ENCODE measurements at regions not wholly inside any gene's neighbourhood (a gene's known extent, or its start where the extent isn't known, plus 50 kb on each side); places are given as distances from the start of the nearest gene placed in this dataset.

DNA sequence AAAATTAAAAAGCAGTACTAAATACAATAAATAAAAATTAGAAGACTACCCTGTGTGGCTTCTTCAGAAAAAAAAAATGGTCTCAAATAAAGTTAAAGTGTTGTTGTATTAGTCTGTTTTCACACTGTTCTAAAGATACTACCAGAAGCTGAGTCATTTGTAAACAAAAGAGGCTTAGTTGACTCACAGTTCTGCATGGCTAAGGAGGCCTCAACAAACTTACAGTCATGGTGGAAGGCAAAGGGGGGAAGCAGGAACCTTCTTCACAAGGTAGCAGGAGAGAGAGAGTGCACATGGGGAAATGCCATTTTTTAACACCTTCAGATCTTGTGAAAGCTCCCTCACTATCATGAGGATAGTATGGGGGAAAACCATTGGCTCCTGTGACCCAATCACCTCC, 612.8 kb downstream of the RNF144A start:
- TF ChIP-seq, protein P1, sequence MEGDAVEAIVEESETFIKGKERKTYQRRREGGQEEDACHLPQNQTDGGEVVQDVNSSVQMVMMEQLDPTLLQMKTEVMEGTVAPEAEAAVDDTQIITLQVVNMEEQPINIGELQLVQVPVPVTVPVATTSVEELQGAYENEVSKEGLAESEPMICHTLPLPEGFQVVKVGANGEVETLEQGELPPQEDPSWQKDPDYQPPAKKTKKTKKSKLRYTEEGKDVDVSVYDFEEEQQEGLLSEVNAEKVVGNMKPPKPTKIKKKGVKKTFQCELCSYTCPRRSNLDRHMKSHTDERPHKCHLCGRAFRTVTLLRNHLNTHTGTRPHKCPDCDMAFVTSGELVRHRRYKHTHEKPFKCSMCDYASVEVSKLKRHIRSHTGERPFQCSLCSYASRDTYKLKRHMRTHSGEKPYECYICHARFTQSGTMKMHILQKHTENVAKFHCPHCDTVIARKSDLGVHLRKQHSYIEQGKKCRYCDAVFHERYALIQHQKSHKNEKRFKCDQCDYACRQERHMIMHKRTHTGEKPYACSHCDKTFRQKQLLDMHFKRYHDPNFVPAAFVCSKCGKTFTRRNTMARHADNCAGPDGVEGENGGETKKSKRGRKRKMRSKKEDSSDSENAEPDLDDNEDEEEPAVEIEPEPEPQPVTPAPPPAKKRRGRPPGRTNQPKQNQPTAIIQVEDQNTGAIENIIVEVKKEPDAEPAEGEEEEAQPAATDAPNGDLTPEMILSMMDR (conservative IDR thresholded peaks at IDR 0.05; ENCODE audit: low read depth, low read length) = no peak
- H3K9ac ChIP-seq = no peak overlapping the region
- no peaks in the 10 kb centered on the region for H3K27me3 ChIP-seq (ENCODE audit: insufficient read depth, low read depth)
- no peak overlapping the region for H2AFZ ChIP-seq (ENCODE audit: low read depth)
- no peak overlapping the region for H3K4me2 ChIP-seq
- no peaks in the 10 kb centered on the region for H3K36me3 ChIP-seq (ENCODE audit: insufficient read depth)
- no peaks in the 10 kb centered on the region for H4K20me1 ChIP-seq (ENCODE audit: insufficient read depth)
- no peaks in the 10 kb centered on the region for H3K4me1 ChIP-seq (ENCODE audit: low read depth, poor library complexity, severe bottlenecking)
- H3K79me2 ChIP-seq (ENCODE audit: insufficient read depth, low read depth) = no peaks in the 10 kb centered on the region
- no peak overlapping the region for H3K27ac ChIP-seq
- H3K4me3 ChIP-seq (IDR thresholded peaks at IDR 0.05; ENCODE audit: insufficient read depth, low read depth, low read length) = no peak overlapping the region

DNA sequence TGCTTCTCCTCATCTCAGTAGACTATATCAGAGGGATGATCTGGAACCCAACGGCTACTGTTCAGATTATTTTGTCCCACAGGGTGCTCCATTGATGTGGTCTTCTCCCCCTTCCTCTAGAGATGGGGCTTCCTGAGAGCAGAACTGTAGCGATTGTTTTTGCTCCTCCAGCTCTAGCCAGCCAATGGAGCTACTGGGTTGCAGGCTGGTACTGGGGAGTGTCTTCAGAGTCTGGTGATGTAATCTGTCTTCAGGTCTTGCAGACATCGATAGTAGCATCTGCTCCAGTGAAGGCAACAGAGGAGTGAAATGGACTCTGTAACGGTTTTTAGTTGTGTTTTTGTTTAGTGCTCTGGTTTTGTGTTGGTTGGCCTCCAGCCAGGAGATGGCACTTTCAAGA, 621.9 kb downstream of the RNF144A start:
- Histone ChIP-seq H3K4me1 (ENCODE audit: low read depth, poor library complexity, severe bottlenecking) (no peaks in the 10 kb centered on the region), H3K36me3 (ENCODE audit: insufficient read depth) (no peaks in the 10 kb centered on the region), H2AFZ (ENCODE audit: low read depth) (no peak overlapping the region), H4K20me1 (ENCODE audit: insufficient read depth) (no peaks in the 10 kb centered on the region), H3K4me2 (no peak overlapping the region), H3K9ac (no peak overlapping the region), H3K27ac (no peak overlapping the region), H3K27me3 (ENCODE audit: insufficient read depth, low read depth) (no peaks in the 10 kb centered on the region), H3K4me3 (IDR thresholded peaks at IDR 0.05; ENCODE audit: insufficient read depth, low read depth, low read length) (no peak overlapping the region), H3K79me2 (ENCODE audit: insufficient read depth, low read depth) (no peaks in the 10 kb centered on the region)
- TF ChIP-seq, protein P1 (conservative IDR thresholded peaks at IDR 0.05; ENCODE audit: low read depth, low read length) = no peak

DNA sequence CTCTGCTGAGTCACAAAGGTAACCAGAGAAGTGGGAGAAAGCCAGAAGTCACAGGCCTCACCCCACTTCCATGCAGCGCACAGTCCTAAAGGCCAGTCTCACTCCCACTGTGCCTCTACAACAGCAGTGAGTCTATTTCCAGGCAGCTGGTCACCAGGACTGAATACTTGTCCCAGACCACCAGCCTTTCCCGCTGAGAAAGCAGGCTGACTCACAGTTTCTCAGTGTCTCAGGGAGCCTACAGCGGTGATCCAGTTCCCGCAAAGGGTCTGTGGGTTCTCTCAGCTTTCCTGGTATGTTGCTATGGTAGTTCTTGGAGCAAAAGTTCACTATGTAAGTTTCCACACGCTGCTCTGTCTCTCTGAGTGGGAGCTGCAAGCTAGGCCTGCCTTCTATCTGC, 622.5 kb downstream of the RNF144A start:
- H3K27ac ChIP-seq = no peak overlapping the region
- H3K27me3 ChIP-seq (ENCODE audit: insufficient read depth, low read depth) = no peaks in the 10 kb centered on the region
- no peak overlapping the region for H3K9ac ChIP-seq
- H3K4me2 ChIP-seq = no peak overlapping the region
- no peaks in the 10 kb centered on the region for H3K4me1 ChIP-seq (ENCODE audit: low read depth, poor library complexity, severe bottlenecking)
- no peaks in the 10 kb centered on the region for H3K36me3 ChIP-seq (ENCODE audit: insufficient read depth)
- no peak overlapping the region for H3K4me3 ChIP-seq (IDR thresholded peaks at IDR 0.05; ENCODE audit: insufficient read depth, low read depth, low read length)
- no peaks in the 10 kb centered on the region for H4K20me1 ChIP-seq (ENCODE audit: insufficient read depth)
- TF ChIP-seq, protein P1 (conservative IDR thresholded peaks at IDR 0.05; ENCODE audit: low read depth, low read length) = no peak
- no peaks in the 10 kb centered on the region for H3K79me2 ChIP-seq (ENCODE audit: insufficient read depth, low read depth)
- no peak overlapping the region for H2AFZ ChIP-seq (ENCODE audit: low read depth)

- Histone ChIP-seq H3K27me3 (ENCODE audit: insufficient read depth, low read depth) (no peaks in the 10 kb centered on the region), H2AFZ (ENCODE audit: low read depth) (no peak overlapping the region), H3K4me2 (no peak overlapping the region), H3K9ac (no peak overlapping the region), H3K27ac (no peak overlapping the region), H3K4me1 (ENCODE audit: low read depth, poor library complexity, severe bottlenecking) (no peaks in the 10 kb centered on the region), H4K20me1 (ENCODE audit: insufficient read depth) (no peaks in the 10 kb centered on the region), H3K36me3 (ENCODE audit: insufficient read depth) (no peaks in the 10 kb centered on the region), H3K79me2 (ENCODE audit: insufficient read depth, low read depth) (no peaks in the 10 kb centered on the region), H3K4me3 (IDR thresholded peaks at IDR 0.05; ENCODE audit: insufficient read depth, low read depth, low read length) (no peak overlapping the region)
- TF ChIP-seq, protein P1 (conservative IDR thresholded peaks at IDR 0.05; ENCODE audit: low read depth, low read length) = no peak
Observed at GRCh38 chr2:7552825-7553570, 635.8 kb downstream of the RNF144A start.

Measured in KMS-11 (cell line).